ENCODE measurements at regions not wholly inside any gene's neighbourhood (a gene's known extent, or its start where the extent isn't known, plus 50 kb on each side); places are given as distances from the start of the nearest gene placed in this dataset.
"Not testable (repeated sequence)": the region's sequence is repeated elsewhere in the genome, so short reads cannot be mapped to it uniquely, and the experiment has no call there.

- not testable (repeated sequence) for H3K27me3 Mint-ChIP-seq; H3K9me3 ChIP-seq (ENCODE audit: control insufficient read depth, low read length, poor library complexity, severe bottlenecking); ATAC-seq; H3K36me3 Mint-ChIP-seq (ENCODE audit: low read depth); DNase-seq
- Mint-ChIP-seq H3K4me3 (peak overlapping the region; percentile 84), H3K27ac (peak overlapping the region; percentile 96), H3K4me1 (peaks cover 45% of the 10 kb centered on the region)
Observed at GRCh38 chr5:119299242-119299614, 56.6 kb upstream of the TNFAIP8 start.

GRCh38 chr5:119299615-119300310 is 56.1 kb upstream of the TNFAIP8 start:
- not testable (repeated sequence) for H3K27me3 Mint-ChIP-seq; H3K36me3 Mint-ChIP-seq (ENCODE audit: low read depth); H3K9me3 ChIP-seq (ENCODE audit: control insufficient read depth, low read length, poor library complexity, severe bottlenecking)
- peak overlapping the region; percentile 96 for H3K27ac Mint-ChIP-seq
- peak; percentile 45 for ATAC-seq
- peaks cover 49% of the 10 kb centered on the region for H3K4me1 Mint-ChIP-seq
- H3K4me3 Mint-ChIP-seq: peak overlapping the region; percentile 84
- peak; percentile 54 to 80 (median 71) for DNase-seq

- Mint-ChIP-seq H3K4me1 (peaks cover 50% of the 10 kb centered on the region), H3K27ac (peak overlapping the region; percentile 96), H3K4me3 (peak overlapping the region; percentile 84), H3K36me3 (ENCODE audit: low read depth) (peaks cover 3% of the 10 kb centered on the region), H3K27me3 (no peaks in the 10 kb centered on the region)
- no peaks in the 10 kb centered on the region for H3K9me3 ChIP-seq (ENCODE audit: control insufficient read depth, low read length, poor library complexity, severe bottlenecking)
- DNase-seq (no peak), ATAC-seq (no peak)
Observed at GRCh38 chr5:119300311-119300670, 55.5 kb upstream of the TNFAIP8 start.

GRCh38 chr5:119301210-119301609 is 54.6 kb upstream of the TNFAIP8 start:
- ATAC-seq (no peak), DNase-seq (no peak)
- Mint-ChIP-seq H3K36me3 (ENCODE audit: low read depth) (peaks cover 3% of the 10 kb centered on the region), H3K27ac (peak overlapping the region; percentile 96), H3K4me1 (peaks cover 56% of the 10 kb centered on the region), H3K4me3 (peak overlapping the region; percentile 19), H3K27me3 (no peaks in the 10 kb centered on the region)
- no peaks in the 10 kb centered on the region for H3K9me3 ChIP-seq (ENCODE audit: control insufficient read depth, low read length, poor library complexity, severe bottlenecking)

GRCh38 chr5:119301906-119302305 is 53.9 kb upstream of the TNFAIP8 start:
- peaks cover 3% of the 10 kb centered on the region for H3K36me3 Mint-ChIP-seq (ENCODE audit: low read depth)
- ATAC-seq (no peak), DNase-seq (no peak)
- H3K4me1 Mint-ChIP-seq: peaks cover 55% of the 10 kb centered on the region
- peak overlapping the region; percentile 96 for H3K27ac Mint-ChIP-seq
- no peaks in the 10 kb centered on the region for H3K9me3 ChIP-seq (ENCODE audit: control insufficient read depth, low read length, poor library complexity, severe bottlenecking)
- H3K27me3 Mint-ChIP-seq: no peaks in the 10 kb centered on the region
- H3K4me3 Mint-ChIP-seq: no peak overlapping the region

- Mint-ChIP-seq H3K4me1 (peaks cover 57% of the 10 kb centered on the region), H3K36me3 (ENCODE audit: low read depth) (peaks cover 3% of the 10 kb centered on the region), H3K27me3 (no peaks in the 10 kb centered on the region), H3K27ac (peak overlapping the region; percentile 96), H3K4me3 (peak overlapping the region; percentile 81)
- DNase-seq (no peak), ATAC-seq (no peak)
- no peaks in the 10 kb centered on the region for H3K9me3 ChIP-seq (ENCODE audit: control insufficient read depth, low read length, poor library complexity, severe bottlenecking)
Observed at GRCh38 chr5:119302449-119302848, 53.4 kb upstream of the TNFAIP8 start.

- peak overlapping the region; percentile 96 for H3K27ac Mint-ChIP-seq
- no peak for DNase-seq
- peaks cover 60% of the 10 kb centered on the region for H3K4me1 Mint-ChIP-seq
- no peaks in the 10 kb centered on the region for H3K9me3 ChIP-seq (ENCODE audit: control insufficient read depth, low read length, poor library complexity, severe bottlenecking)
- peaks cover 3% of the 10 kb centered on the region for H3K36me3 Mint-ChIP-seq (ENCODE audit: low read depth)
- peak overlapping the region; percentile 81 for H3K4me3 Mint-ChIP-seq
- H3K27me3 Mint-ChIP-seq: no peaks in the 10 kb centered on the region
- ATAC-seq: peak; percentile 65
Observed at GRCh38 chr5:119302916-119303897, 52.6 kb upstream of the TNFAIP8 start.

GRCh38 chr5:119304439-119305211 is 51.2 kb upstream of the TNFAIP8 start:
- peak overlapping the region; percentile 96 for H3K27ac Mint-ChIP-seq
- DNase-seq (no peak), ATAC-seq (no peak)
- peaks cover 68% of the 10 kb centered on the region for H3K4me1 Mint-ChIP-seq
- H3K9me3 ChIP-seq (ENCODE audit: control insufficient read depth, low read length, poor library complexity, severe bottlenecking): no peaks in the 10 kb centered on the region
- H3K27me3 Mint-ChIP-seq: no peaks in the 10 kb centered on the region
- peak overlapping the region; percentile 19 for H3K4me3 Mint-ChIP-seq
- peaks cover 3% of the 10 kb centered on the region for H3K36me3 Mint-ChIP-seq (ENCODE audit: low read depth)
